ENCODE measurements at regions not wholly inside any gene's neighbourhood (a gene's known extent, or its start where the extent isn't known, plus 50 kb on each side); places are given as distances from the start of the nearest gene placed in this dataset.

- H3K4me2 ChIP-seq (ENCODE audit: control insufficient read depth, insufficient read depth) = no peak overlapping the region
- no peak overlapping the region for H3K27ac ChIP-seq (ENCODE audit: control insufficient read depth, insufficient read depth)
- no peaks in the 10 kb centered on the region for H3K27me3 ChIP-seq (replicated peaks in 1 of 2; ENCODE audit: control insufficient read depth in 2 of 2, insufficient read depth in 2 of 2, low read length in 1 of 2)
- H4K20me1 ChIP-seq (ENCODE audit: control insufficient read depth, insufficient read depth) = no peaks in the 10 kb centered on the region
- no peak for ATAC-seq
- FAIRE-seq = no peak
- H3K4me3 ChIP-seq = no peak overlapping the region
- H3K36me3 ChIP-seq (ENCODE audit: control insufficient read depth in 2 of 2, insufficient read depth in 2 of 2, low read length in 1 of 2) = no peaks in the 10 kb centered on the region
- no peak for TF ChIP-seq NFXL1 (IDR thresholded peaks at IDR 0.05; ENCODE audit: borderline replicate concordance)
- TF ChIP-seq ZNF274 (IDR thresholded peaks at IDR 0.05; ENCODE audit: insufficient read depth, insufficient read length) = no peak
- TF ChIP-seq TBL1XR1 (IDR thresholded peaks at IDR 0.05; ENCODE audit: low read depth, low read length) = no peak
- BruUV-seq (replicated peaks) = no TSS peak
- H3K9ac ChIP-seq (ENCODE audit: control insufficient read depth, insufficient read depth, low read length) = no peak overlapping the region
- H3K4me1 ChIP-seq (ENCODE audit: control insufficient read depth, insufficient read depth, low read length) = no peaks in the 10 kb centered on the region
- H3K9me3 ChIP-seq (replicated peaks; ENCODE audit: control insufficient read depth, insufficient read depth, low read length) = no peaks in the 10 kb centered on the region
- in situ Hi-C loops (cut with MboI) = no loop called here
- ChIA-PET CTCF (no interaction called here), RAD21 (ENCODE audit: unreplicated experiment) (no interaction called here), SMC1A (ENCODE audit: uncharacterized antibody, unreplicated experiment) (no interaction called here), POLR2A (interaction anchor here (0.7 kb wide), 1 partner anchor 270 kb away, joined by 3 read pairs; no protein-coding TSS in a partner anchor)
- no peaks in the 10 kb centered on the region for H3K79me2 ChIP-seq (ENCODE audit: control insufficient read depth, insufficient read depth, low read length)
- DNase-seq (ENCODE audit: low read depth, low spot score) = no peak
- H2AFZ ChIP-seq (ENCODE audit: control insufficient read depth, low read depth, low read length) = no peak overlapping the region
- intact Hi-C loops (cut with micrococcal nuclease; ENCODE audit: unreplicated experiment) = no loop called here
Measured at GRCh38 chr4:62940229-62940628, 1469.0 kb downstream of the TECRL start.

- in situ Hi-C loops (cut with MboI) = no loop called here
- ChIA-PET RAD21 (ENCODE audit: unreplicated experiment) (no interaction called here), SMC1A (ENCODE audit: uncharacterized antibody, unreplicated experiment) (no interaction called here), CTCF (interaction anchor here (0.6 to 1.2 kb wide), 2 partner anchors 13 to 29 kb away, joined by 3 read pairs; no protein-coding TSS in a partner anchor), POLR2A (no interaction called here)
- Histone ChIP-seq H4K20me1 (ENCODE audit: control insufficient read depth, insufficient read depth) (no peaks in the 10 kb centered on the region), H3K9ac (ENCODE audit: control insufficient read depth, insufficient read depth, low read length) (no peak overlapping the region), H3K27ac (ENCODE audit: control insufficient read depth, insufficient read depth) (no peak overlapping the region), H3K4me2 (ENCODE audit: control insufficient read depth, insufficient read depth) (no peak overlapping the region), H2AFZ (ENCODE audit: control insufficient read depth, low read depth, low read length) (no peak overlapping the region), H3K36me3 (ENCODE audit: control insufficient read depth in 2 of 2, insufficient read depth in 2 of 2, low read length in 1 of 2) (no peaks in the 10 kb centered on the region), H3K27me3 (replicated peaks in 1 of 2; ENCODE audit: control insufficient read depth in 2 of 2, insufficient read depth in 2 of 2, low read length in 1 of 2) (no peaks in the 10 kb centered on the region), H3K79me2 (ENCODE audit: control insufficient read depth, insufficient read depth, low read length) (no peaks in the 10 kb centered on the region), H3K4me3 (no peak overlapping the region), H3K9me3 (replicated peaks; ENCODE audit: control insufficient read depth, insufficient read depth, low read length) (no peaks in the 10 kb centered on the region), H3K4me1 (ENCODE audit: control insufficient read depth, insufficient read depth, low read length) (no peaks in the 10 kb centered on the region)
- no peak for DNase-seq (ENCODE audit: low read depth, low spot score)
- FAIRE-seq = no peak
- intact Hi-C loops (cut with micrococcal nuclease; ENCODE audit: unreplicated experiment) = no loop called here
- ATAC-seq = no peak
- BruUV-seq (replicated peaks) = no TSS peak
- WGBS (ENCODE audit: insufficient coverage, insufficient replicate concordance, low lambda C conversion rate, missing lambda C conversion rate) = 53% methylated on average over 1 of the region's 1 CpG
- TF ChIP-seq MTA3 (IDR thresholded peaks at IDR 0.05; ENCODE audit: borderline replicate concordance, low read length) (no peak), POU2F2 (IDR thresholded peaks at IDR 0.05; ENCODE audit: borderline replicate concordance, low read depth, low read length) (no peak), IKZF1 (conservative IDR thresholded peaks at IDR 0.05) (no peak), SMAD5 (IDR thresholded peaks at IDR 0.05; ENCODE audit: low read depth) (no peak), BCLAF1 (IDR thresholded peaks at IDR 0.05) (no peak), SMARCA5 (IDR thresholded peaks at IDR 0.05) (no peak), NBN (IDR thresholded peaks at IDR 0.05) (no peak), ZBTB11 (CRISPR knock-in tag; IDR thresholded peaks at IDR 0.05) (no peak), ZNF622 (IDR thresholded peaks at IDR 0.05) (no peak)
- TF ChIP-seq, protein P1, sequence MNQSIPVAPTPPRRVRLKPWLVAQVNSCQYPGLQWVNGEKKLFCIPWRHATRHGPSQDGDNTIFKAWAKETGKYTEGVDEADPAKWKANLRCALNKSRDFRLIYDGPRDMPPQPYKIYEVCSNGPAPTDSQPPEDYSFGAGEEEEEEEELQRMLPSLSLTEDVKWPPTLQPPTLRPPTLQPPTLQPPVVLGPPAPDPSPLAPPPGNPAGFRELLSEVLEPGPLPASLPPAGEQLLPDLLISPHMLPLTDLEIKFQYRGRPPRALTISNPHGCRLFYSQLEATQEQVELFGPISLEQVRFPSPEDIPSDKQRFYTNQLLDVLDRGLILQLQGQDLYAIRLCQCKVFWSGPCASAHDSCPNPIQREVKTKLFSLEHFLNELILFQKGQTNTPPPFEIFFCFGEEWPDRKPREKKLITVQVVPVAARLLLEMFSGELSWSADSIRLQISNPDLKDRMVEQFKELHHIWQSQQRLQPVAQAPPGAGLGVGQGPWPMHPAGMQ (IDR thresholded peaks at IDR 0.05; ENCODE audit: borderline replicate concordance) = no peak
Measured at GRCh38 chr4:62930884-62931283, 1478.4 kb downstream of the TECRL start.

Data from GM12878 (cell line).